ENCODE measurements at regions not wholly inside any gene's neighbourhood (a gene's known extent, or its start where the extent isn't known, plus 50 kb on each side); places are given as distances from the start of the nearest gene placed in this dataset.

GRCh38 chr21:43342301-43342881 lies 84.5 kb downstream of the SIK1 start:
- Histone ChIP-seq H3K9ac (ENCODE audit: low read length) (no peak overlapping the region), H3K27ac (ENCODE audit: low read length in 2 of 2) (no peak overlapping the region), H3K79me2 (ENCODE audit: control insufficient read depth, insufficient read depth, low read length) (no peaks in the 10 kb centered on the region), H3K4me2 (replicated peaks; ENCODE audit: low read depth, low read length, poor library complexity, severe bottlenecking) (no peak overlapping the region), H4K20me1 (ENCODE audit: control insufficient read depth, insufficient read depth, low read length, poor library complexity, severe bottlenecking) (no peaks in the 10 kb centered on the region), H3K27me3 (replicated peaks in 1 of 4; ENCODE audit: control extremely low read depth in 1 of 4, control insufficient read depth in 3 of 4, insufficient read depth in 4 of 4, low read length in 3 of 4) (no peaks in the 10 kb centered on the region), H3K9me3 (ENCODE audit: control extremely low read depth in 1 of 3, control insufficient read depth in 2 of 3, insufficient read depth in 1 of 3, low read length in 2 of 3) (peaks cover 0 to 5% (median 0%) of the 10 kb centered on the region in 3 donors), H3K36me3 (replicated peaks in 1 of 2; ENCODE audit: control extremely low read depth in 1 of 2, control insufficient read depth in 1 of 2, extremely low read depth in 1 of 2, insufficient read depth in 2 of 2, low read length in 1 of 2) (no peaks in the 10 kb centered on the region), H2AFZ (ENCODE audit: insufficient read depth, low read depth, low read length, poor library complexity, severe bottlenecking) (no peak overlapping the region), H3K4me1 (ENCODE audit: control insufficient read depth in 2 of 2, insufficient read depth in 2 of 2, low read length in 2 of 2) (peaks cover 21 to 22% of the 10 kb centered on the region in 2 donors), H3K4me3 (ENCODE audit: control extremely low read depth in 1 of 5, extremely low read depth in 1 of 5, insufficient read depth in 1 of 5, low read depth in 2 of 5, low read length in 4 of 5) (no peak overlapping the region)
- intact Hi-C loops (cut with micrococcal nuclease) = no loop called here
- ATAC-seq (ENCODE audit: low read depth) (no peak), DNase-seq (no peak)
- ChIA-PET CTCF (no interaction called here), POLR2A (interaction anchor here (0.6 kb wide), 1 partner anchor 1486 kb away, joined by 4 read pairs; no protein-coding TSS in a partner anchor)
- Mint-ChIP-seq H3K4me3 (no peak overlapping the region), H3K4me1 (peaks cover 19% of the 10 kb centered on the region), H3K9me3 (ENCODE audit: insufficient read depth) (no peaks in the 10 kb centered on the region), H3K27ac (peak overlapping the region; percentile 1), H3K27me3 (peaks cover 4% of the 10 kb centered on the region)
- no peak for TF ChIP-seq EZH2 (IDR thresholded peaks at IDR 0.05; ENCODE audit: borderline replicate concordance, insufficient read depth, low read depth, low read length, poor library complexity, severe bottlenecking)
- WGBS (ENCODE audit: insufficient coverage) = 95% methylated on average over 16 of the region's 17 CpGs

- ATAC-seq (ENCODE audit: low read depth) (no peak), DNase-seq (no peak)
- Histone ChIP-seq H2AFZ (ENCODE audit: insufficient read depth, low read depth, low read length, poor library complexity, severe bottlenecking) (no peak overlapping the region), H4K20me1 (ENCODE audit: control insufficient read depth, insufficient read depth, low read length, poor library complexity, severe bottlenecking) (no peaks in the 10 kb centered on the region), H3K9me3 (ENCODE audit: control extremely low read depth in 1 of 3, control insufficient read depth in 2 of 3, insufficient read depth in 1 of 3, low read length in 2 of 3) (peaks cover 0 to 5% (median 0%) of the 10 kb centered on the region in 3 donors), H3K9ac (ENCODE audit: low read length) (no peak overlapping the region), H3K27me3 (replicated peaks in 1 of 4; ENCODE audit: control extremely low read depth in 1 of 4, control insufficient read depth in 3 of 4, insufficient read depth in 4 of 4, low read length in 3 of 4) (no peaks in the 10 kb centered on the region), H3K4me1 (ENCODE audit: control insufficient read depth in 2 of 2, insufficient read depth in 2 of 2, low read length in 2 of 2) (peaks cover 21 to 23% of the 10 kb centered on the region in 2 donors), H3K36me3 (replicated peaks in 1 of 2; ENCODE audit: control extremely low read depth in 1 of 2, control insufficient read depth in 1 of 2, extremely low read depth in 1 of 2, insufficient read depth in 2 of 2, low read length in 1 of 2) (no peaks in the 10 kb centered on the region), H3K79me2 (ENCODE audit: control insufficient read depth, insufficient read depth, low read length) (no peaks in the 10 kb centered on the region), H3K4me2 (replicated peaks; ENCODE audit: low read depth, low read length, poor library complexity, severe bottlenecking) (no peak overlapping the region), H3K27ac (ENCODE audit: low read length in 2 of 2) (no peak overlapping the region), H3K4me3 (ENCODE audit: control extremely low read depth in 1 of 5, extremely low read depth in 1 of 5, insufficient read depth in 1 of 5, low read depth in 2 of 5, low read length in 4 of 5) (no peak overlapping the region)
- CTCF ChIA-PET = no interaction called here
- POLR2A ChIA-PET = no interaction called here
- H3K4me3 Mint-ChIP-seq = no peak overlapping the region
- no peaks in the 10 kb centered on the region for H3K9me3 Mint-ChIP-seq (ENCODE audit: insufficient read depth)
- H3K4me1 Mint-ChIP-seq = peaks cover 19% of the 10 kb centered on the region
- intact Hi-C loops (cut with micrococcal nuclease) = no loop called here
- no peak overlapping the region for H3K27ac Mint-ChIP-seq
- TF ChIP-seq EZH2 (IDR thresholded peaks at IDR 0.05; ENCODE audit: borderline replicate concordance, insufficient read depth, low read depth, low read length, poor library complexity, severe bottlenecking) (no peak), CTCF (IDR thresholded peaks at IDR 0.05) (no peak)
- H3K27me3 Mint-ChIP-seq = peaks cover 4% of the 10 kb centered on the region
- WGBS (ENCODE audit: insufficient coverage) = 94% methylated on average over 24 of the region's 25 CpGs
These were observed 85.4 kb downstream of the SIK1 start for GRCh38 chr21:43341378-43342161.

All from B cell (primary cell).